Nephron (organoid): ENCODE measurements at regions not wholly inside any gene's neighbourhood (a gene's known extent, or its start where the extent isn't known, plus 50 kb on each side); places are given as distances from the start of the nearest gene placed in this dataset.

Experiments used
- H3K27ac Mint-ChIP-seq, 3 experiments: 2 replicates each; pipeline ENCODE4 v1.8.0; 2020; ENCODE audit warnings: mixed read lengths in 3 of 3, mild to moderate bottlenecking in 2 of 3, moderate library complexity in 1 of 3
- H3K27me3 Mint-ChIP-seq: 2 replicates; pipeline ENCODE4 v1.8.0; 2021; ENCODE audit warnings: low read depth, mild to moderate bottlenecking, moderate library complexity, mixed read lengths
- H3K36me3 Mint-ChIP-seq: 2 replicates; pipeline ENCODE4 v1.8.0; 2020; ENCODE audit warnings: low read depth, mixed read lengths
- H3K4me1 Mint-ChIP-seq: 2 replicates; pipeline ENCODE4 v1.8.0; 2020; ENCODE audit warnings: mixed read lengths
- H3K4me3 Mint-ChIP-seq, 3 experiments: 2 replicates each; pipeline ENCODE4 v1.8.0; 2020; ENCODE audit warnings: mild to moderate bottlenecking in 3 of 3, mixed read lengths in 3 of 3, moderate library complexity in 2 of 3
- H3K9me3 Mint-ChIP-seq: 2 replicates; pipeline ENCODE4 v1.8.0; 2020; ENCODE audit warnings: mixed read lengths
- CTCF ChIP-seq, 3 experiments: fragments of 200-600 bp; sonication (generic); IDR thresholded peaks; one replicate each; pipeline ENCODE4 v1.5.0; 2021; ENCODE audit warnings: antibody characterized with exemption in 3 of 3; ENCODE audit not compliant: unreplicated experiment in 3 of 3

DNA sequence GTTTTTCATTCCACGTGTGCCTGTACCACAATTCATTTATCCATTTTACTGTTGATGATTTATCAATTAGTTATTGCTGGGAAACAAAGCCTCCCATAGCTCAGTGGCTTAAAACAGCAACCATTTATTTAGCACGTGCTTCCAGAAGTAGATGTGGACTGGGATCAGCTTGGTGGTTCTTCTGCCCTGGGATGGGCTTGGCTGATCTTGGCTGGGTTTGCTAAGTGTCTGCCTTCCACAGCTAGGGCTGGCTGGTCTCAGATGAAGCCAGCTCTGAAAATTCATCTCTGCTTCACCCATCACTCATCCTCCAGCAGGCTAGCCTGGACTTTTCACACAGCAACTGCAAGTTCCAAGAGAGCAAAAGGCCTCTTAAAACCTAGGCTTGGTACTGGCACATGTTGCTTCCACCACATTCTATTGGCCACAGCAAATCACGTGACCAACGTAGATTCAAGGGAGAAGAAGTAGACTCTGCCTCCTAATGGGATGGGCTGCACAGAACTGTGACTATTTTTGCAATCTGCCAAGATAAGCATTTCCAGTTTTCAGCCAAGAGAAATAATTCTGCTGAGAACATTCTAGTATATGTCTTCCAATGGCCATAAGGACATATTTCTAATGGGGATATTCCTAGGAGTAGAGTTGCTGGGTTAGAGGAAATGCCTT lies 124.9 kb downstream of the MN1 start:
- peaks cover 46% of the 10 kb centered on the region for H3K4me1 Mint-ChIP-seq
- H3K9me3 Mint-ChIP-seq, result peaks cover 6% of the 10 kb centered on the region
- peak overlapping the region; percentile 55 to 78 (median 71) for H3K27ac Mint-ChIP-seq
- H3K4me3 Mint-ChIP-seq, result peak overlapping the region in 1 of 3 experiments; percentile 14
- H3K27me3 Mint-ChIP-seq, result peaks cover 72% of the 10 kb centered on the region
- no peaks in the 10 kb centered on the region for H3K36me3 Mint-ChIP-seq
- no peak for TF ChIP-seq CTCF (IDR thresholded peaks at IDR 0.05; ENCODE audit: unreplicated experiment in 3 of 3)

DNA sequence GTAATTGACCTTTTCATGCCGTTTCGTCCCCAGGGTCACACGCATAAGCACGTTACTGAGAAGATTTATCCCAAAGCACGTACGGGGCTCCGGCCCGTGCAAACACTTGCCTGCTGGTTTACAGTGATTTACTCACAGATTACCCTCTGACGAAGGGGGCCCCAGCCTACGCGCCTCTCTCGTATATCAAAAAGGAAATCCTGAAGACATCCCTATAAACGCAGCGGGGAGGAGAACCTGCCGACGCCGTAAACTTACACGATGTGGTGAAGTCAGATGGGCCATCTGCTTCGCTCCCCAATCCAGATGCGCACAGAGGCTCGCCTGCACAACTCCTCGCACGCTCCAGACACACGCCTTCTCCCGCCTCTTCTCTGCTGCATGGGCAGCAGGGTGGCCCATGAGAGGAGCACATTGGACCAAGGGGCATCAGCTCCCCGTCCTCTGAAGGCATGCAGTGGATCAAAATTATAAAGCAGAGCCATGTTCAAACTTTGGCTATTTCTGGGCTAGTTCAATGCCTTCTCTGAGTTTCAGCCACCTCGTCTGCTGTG lies 123.6 kb downstream of the MN1 start:
- TF ChIP-seq CTCF (IDR thresholded peaks at IDR 0.05; ENCODE audit: unreplicated experiment in 3 of 3), result no peak
- Mint-ChIP-seq H3K4me1 (peaks cover 56% of the 10 kb centered on the region), H3K9me3 (peaks cover 6% of the 10 kb centered on the region), H3K36me3 (no peaks in the 10 kb centered on the region), H3K27me3 (peaks cover 81% of the 10 kb centered on the region), H3K27ac (peak overlapping the region; percentile 55 to 78 (median 71)), H3K4me3 (peak overlapping the region in 1 of 3 experiments; percentile 45)

DNA sequence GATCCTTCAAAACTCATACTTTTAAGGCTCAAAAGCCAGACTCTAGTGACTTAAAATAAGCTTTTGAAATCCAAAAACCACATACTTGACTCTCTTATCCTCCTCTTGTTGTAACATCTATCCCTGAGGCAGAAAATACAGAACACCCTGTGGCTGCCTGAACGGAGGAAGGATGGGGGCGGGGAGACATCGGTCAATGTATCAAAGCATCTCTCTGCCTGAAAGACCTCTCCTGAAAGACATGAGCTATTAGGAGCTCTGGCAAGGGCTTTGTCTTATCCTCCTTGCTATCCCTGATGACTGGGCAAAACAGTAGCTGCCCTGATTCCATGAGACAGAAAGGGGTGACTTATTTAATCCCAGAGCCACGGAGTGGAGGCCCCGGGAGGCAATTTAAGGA lies 122.4 kb downstream of the MN1 start:
- H3K9me3 Mint-ChIP-seq, result peaks cover 6% of the 10 kb centered on the region
- peaks cover 79% of the 10 kb centered on the region for H3K27me3 Mint-ChIP-seq
- no peak overlapping the region for H3K4me3 Mint-ChIP-seq
- TF ChIP-seq CTCF (IDR thresholded peaks at IDR 0.05; ENCODE audit: unreplicated experiment in 3 of 3), result no peak
- H3K27ac Mint-ChIP-seq, result peak overlapping the region in 2 of 3 experiments; percentile 8 to 25
- peaks cover 59% of the 10 kb centered on the region for H3K4me1 Mint-ChIP-seq
- H3K36me3 Mint-ChIP-seq, result no peaks in the 10 kb centered on the region

- H3K4me1 Mint-ChIP-seq, result peaks cover 62% of the 10 kb centered on the region
- no peak overlapping the region for H3K4me3 Mint-ChIP-seq
- H3K27me3 Mint-ChIP-seq, result peaks cover 77% of the 10 kb centered on the region
- peak overlapping the region in 1 of 3 experiments; percentile 32 for H3K27ac Mint-ChIP-seq
- no peak for TF ChIP-seq CTCF (IDR thresholded peaks at IDR 0.05; ENCODE audit: unreplicated experiment in 3 of 3)
- no peaks in the 10 kb centered on the region for H3K36me3 Mint-ChIP-seq
- H3K9me3 Mint-ChIP-seq, result peaks cover 6% of the 10 kb centered on the region
These were observed 121.7 kb downstream of the MN1 start for GRCh38 chr22:27679693-27680488.

DNA sequence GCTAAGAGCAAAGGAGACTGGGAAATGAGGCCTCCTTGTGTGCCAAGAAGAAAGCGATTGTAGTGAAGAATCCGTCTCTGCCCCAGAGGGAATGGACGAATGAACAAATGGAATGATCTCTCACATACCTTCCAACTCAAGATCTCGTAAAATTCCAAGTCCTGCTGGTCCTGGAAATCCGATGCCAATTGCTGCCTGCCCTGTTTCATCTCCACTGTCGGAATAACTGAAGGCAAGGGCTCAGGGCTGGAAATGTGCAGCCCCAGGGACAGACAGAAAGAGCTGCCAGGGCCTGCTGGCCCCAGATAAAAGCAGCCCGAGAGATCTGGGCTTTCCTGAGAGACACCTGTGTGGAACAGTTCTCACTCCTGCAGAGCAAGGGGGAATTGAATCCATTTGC lies 120.9 kb downstream of the MN1 start:
- Mint-ChIP-seq H3K4me3 (no peak overlapping the region), H3K36me3 (no peaks in the 10 kb centered on the region), H3K27me3 (peaks cover 76% of the 10 kb centered on the region), H3K27ac (peak overlapping the region in 1 of 3 experiments; percentile 32), H3K9me3 (peaks cover 6% of the 10 kb centered on the region), H3K4me1 (peaks cover 67% of the 10 kb centered on the region)
- TF ChIP-seq CTCF (IDR thresholded peaks at IDR 0.05; ENCODE audit: unreplicated experiment in 3 of 3), result no peak
